ENCODE measurements at regions not wholly inside any gene's neighbourhood (a gene's known extent, or its start where the extent isn't known, plus 50 kb on each side); places are given as distances from the start of the nearest gene placed in this dataset.

DNA sequence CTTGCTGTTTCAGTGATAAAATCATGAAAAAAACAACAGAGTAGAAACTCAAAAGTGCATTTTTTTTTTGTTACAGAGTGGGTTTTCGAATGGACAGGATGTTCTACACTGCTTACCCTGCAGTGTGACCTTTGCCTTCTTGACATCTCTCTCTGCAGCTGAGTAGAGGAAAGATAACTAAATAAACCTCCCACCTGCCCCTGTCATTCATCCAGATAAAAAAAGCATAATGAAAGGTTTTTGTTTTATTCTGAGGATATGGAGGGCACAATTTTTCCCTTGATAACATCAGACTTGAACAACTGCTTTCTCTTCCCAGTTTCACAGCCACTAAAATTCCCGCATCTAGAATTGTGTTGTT is 193.6 kb upstream of the FOXQ1 start:
- no peak for DNase-seq (ENCODE audit: low read depth)

DNA sequence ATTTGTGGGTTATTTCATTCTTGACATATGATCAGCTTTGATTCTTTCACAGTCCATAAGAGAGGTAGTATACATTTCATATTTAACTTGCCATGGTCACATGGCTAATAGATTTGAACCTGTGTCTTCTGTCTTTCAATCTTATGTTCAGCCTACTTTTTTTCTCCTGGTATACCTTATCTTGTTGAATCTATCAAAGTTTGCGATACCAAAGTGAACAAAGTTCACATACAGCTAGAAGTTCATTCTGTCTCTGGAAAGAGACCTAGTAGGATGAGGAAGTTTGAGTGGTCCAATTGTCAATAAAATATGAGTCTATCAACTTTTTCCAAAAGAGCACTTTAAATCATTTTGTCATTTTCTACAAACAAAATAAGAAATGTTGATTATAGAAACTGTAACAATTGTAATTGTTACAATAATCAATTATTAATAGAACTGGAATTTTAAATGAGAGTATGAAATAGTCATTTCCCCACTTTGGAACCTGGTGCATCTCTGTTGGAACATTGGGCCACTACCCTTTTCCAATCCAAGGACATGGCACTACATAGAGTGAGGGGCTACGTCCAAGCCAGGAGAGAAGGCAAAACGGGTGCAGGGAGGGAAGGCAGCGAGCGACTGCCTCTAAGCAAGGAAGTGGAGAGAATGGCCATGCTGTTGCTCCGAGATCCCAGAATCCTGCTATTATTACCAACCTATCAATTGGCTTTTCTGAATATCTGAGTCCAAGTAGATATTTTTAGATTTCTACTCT is 194.2 kb upstream of the FOXQ1 start:
- DNase-seq (ENCODE audit: low read depth): no peak

DNA sequence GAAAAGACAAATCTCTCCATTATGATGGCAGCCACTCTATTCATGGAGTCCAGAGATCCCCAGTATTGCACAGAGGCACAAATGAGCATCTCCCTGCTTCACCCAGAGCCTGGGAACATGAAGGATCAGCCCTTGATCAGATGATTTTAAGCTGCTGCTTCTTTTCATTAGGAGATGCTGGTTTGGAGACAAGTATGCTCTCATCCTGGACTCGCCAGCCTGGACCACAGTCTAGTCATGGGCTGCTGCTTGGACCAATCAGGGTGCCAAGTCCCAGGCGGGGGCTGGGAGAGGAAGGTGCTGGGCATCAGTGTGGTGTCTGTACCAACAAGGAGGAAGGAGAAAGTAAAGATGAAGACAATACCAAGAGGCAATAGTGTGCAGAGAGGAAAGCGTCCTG is 195.7 kb upstream of the FOXQ1 start:
- no peak for DNase-seq (ENCODE audit: low read depth)

DNA sequence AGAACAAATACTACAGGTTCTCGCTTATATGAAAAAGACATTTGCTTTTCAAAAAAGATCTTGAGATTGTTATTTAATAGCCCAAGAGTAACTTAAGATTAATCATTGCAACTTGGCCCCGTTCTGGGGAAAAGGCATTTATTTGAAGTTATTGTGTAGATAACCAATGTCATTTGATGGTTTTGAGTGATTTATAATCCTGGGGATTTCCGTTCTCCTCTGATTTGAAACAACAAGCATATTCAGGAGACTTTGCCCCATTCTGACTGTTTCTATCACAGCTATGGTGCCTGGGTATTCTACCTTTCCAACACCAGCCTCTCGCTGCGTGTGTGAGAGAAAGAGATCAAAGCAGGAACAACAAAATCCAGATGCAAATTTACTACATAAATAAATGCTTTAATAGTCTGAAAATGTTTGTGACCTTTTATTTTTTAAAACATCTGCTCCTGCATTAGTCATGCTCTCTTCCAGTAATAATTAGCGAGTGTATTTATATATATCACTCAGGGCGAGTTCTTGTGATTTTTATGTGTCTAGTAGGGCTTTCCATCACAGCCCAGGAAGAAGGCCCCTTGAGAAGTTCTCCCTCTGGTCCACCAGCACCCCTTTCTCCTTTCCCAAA is 197.9 kb upstream of the FOXQ1 start:
- DNase-seq (ENCODE audit: low read depth): no peak

DNA sequence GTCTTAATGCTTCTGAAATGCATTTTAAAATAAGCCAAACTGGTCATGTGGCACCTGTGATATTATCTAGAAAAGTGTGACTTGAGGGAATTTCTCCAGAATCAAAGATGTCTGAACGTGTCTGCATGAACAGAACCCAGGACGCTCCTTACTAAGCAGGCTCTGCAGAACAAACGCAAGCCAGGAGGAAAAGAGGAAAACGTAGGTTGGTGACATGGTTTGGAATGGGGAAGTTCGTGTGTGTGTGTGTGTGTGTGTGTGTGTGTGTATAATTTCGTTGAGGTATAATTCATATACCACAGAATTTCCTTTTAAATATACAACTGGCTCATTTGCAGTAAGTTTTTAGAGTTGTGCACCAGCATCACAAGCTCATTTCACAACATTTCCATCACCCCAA is 200.5 kb upstream of the FOXQ1 start:
- DNase-seq (ENCODE audit: low read depth): no peak

DNA sequence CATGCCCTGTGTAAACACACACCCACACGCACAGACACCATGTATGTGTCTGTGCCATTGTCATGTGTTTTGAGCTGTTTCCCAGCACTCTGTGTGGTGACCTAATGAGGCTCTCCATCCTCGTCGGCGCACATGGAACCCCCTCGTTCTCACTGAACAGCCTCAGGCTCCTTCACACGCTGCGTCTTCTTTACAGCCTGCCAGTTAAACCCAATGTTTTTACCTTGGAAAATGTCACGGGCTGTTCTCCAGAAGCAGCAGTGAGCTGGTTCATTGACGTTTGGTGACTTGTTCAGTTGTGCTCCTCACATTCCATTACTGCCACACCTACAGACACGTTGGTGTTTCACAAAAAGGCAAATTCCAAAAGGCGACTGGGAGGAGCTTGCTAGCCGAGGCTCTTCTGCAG is 201.0 kb upstream of the FOXQ1 start:
- no peak for DNase-seq (ENCODE audit: low read depth)

DNA sequence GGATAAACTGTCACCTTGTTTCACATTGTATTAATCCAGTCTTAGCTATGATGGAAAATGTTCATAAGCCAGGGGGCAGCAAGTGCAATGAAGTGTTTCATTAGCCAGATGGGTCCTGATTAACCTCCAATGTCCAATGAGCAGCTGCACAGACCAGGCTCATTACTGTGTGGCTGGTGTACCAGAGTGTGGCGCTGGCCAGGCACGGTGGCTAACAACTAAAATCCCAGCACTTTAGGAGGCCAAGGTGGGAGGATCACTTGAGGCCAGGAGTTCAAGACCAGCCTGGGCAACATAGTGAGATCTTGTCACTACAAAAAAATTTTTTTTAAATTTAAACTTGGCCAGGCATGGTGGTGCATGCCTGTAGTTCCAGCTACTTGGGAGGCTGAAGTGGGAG is 201.7 kb upstream of the FOXQ1 start:
- no peak for DNase-seq (ENCODE audit: low read depth)

DNA sequence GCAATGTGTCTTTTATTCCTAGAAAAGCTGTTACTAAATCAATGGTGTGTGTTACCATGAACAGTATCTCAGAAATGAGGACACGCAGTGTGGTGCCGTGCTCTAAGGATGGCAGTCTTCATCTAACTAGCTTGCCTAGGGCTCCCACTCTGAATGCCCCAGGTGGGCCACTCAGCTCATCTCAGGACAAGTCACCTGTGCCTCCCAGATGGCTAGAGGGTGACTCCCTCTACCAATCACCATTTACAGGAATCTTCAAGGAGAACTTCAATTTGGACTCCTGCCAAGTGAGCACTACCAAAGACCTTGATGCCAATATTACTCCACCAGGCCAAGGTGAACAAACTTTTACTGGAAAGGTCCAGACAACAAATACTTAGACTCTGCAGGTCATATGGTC is 202.8 kb upstream of the FOXQ1 start:
- DNase-seq (ENCODE audit: low read depth): no peak

DNA sequence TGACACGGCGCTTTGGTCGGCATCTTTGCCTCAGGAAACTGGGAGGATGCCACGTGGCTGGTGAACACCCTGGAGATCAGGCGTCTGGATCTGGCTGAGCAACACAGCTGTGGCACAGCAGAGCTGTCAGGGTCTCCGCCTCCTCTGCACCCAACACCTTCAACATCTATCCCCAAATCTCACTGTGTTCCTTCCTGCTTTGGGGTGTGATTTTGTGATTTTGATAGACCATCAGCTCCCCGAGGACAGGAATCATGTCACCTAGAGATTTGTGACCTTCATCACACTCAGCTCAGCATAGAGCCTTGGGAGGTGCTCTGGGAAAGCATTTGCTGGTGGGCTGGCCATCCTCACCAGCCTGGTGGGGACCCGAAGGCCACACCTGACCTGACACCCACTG is 203.7 kb upstream of the FOXQ1 start:
- no peak for DNase-seq (ENCODE audit: low read depth)

DNA sequence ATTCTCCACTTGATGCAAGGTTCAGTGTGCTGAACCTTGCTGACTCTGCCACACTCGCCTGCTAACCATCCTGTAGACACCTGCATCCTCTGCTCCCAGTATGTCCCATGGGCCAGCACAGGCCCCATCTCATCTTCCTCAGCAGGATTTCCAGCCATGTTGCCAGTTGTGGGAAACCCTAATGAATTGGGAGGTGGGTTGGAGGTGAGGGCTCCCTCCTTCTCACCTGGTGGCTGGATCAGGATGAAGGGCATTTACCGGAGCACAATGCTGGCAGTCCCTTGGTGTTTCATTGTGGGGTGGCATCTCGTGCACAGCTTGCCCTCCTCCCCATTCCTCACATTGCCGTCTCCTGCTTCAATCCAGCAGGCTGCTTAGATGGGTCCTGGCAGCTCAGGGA is 204.3 kb upstream of the FOXQ1 start:
- DNase-seq (ENCODE audit: low read depth): no peak

DNA sequence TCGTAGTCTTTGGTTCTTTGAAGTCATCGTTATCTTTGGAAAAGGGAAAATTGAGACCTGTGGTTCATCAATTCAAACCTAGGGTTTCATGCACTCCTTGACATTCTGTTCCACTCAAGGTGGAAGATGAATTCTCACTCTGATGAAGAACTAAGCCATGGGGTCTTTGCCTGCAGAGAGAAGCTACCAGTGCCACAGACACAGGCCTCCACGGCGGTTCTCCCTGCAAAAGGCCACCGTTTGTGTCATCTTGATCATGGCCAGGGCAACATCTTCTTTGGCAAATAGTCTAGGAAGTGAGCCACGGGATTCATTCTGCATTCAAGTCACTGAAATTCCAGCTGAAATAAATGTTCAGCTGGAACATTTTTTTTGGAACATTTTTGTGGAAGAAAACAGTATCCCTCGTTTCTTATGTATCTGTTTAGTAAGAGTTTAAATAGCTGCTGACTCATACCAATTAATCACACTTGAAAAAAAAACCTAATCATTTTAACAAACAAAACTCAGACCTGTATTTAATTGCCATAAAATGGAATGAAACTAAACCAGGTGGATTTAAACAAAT is 206.0 kb upstream of the FOXQ1 start:
- DNase-seq (ENCODE audit: low read depth): no peak

DNA sequence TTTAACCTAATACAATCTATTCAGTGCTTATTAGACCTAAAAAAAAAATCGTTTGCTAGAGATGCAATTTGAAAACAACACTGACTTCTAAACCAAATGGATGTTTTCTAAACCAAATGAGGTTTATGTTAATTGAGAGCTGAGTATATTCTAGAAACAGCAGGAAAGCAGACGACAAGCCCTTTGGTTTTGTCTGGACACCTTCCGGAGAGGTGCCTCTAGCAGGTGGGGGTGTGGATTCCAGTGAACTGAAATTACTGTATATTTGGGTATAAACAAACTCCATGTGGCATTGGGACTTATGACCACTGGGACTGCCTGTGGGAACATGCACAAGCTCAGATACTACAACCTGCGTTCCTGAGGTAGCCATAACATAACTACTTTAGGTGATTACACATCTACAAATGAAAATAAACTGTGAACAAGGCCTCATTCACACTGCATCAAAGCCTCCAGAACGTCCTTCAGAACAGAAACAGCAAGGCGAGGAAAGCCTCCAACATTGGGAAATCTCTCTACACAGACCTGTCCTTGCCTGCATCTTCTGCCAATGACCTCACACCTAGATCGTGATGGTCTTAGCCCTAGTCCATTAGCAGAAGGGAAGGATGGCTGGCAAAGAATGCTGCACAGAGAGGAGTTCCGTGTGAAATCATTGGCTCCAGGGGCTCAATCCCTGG is 206.8 kb upstream of the FOXQ1 start:
- DNase-seq (ENCODE audit: low read depth): no peak

DNA sequence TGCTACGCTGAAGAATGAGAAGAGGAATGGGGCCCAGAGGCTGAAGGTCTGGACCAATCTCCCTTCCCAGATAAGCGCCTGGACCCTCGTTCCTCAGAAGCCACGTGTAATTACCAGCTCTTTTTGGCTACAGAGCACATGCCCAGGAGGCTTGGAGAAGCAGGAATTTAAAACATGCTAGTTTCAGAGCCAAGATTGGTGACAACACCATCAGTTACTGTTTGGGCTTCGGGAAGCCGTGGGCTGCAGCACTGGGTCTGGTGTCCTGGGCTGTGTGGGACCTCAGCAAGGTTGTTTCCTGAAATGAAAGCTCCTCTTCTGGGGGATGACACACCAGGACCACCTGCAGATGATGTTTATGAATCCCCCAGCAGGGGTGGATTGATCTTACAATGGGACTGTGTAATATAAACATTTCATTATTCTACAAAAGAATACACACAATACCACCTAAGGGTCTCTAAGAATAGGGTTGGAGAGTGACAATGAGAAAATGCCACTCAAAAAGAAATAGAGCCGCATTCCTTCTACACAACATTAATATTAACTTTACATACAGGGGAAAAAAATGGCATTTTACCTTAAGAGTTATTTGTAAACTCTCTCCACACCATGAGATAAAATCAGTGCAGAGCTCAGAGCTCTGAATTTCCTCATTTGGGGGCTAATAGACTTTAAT is 207.8 kb upstream of the FOXQ1 start:
- DNase-seq (ENCODE audit: low read depth): no peak

DNA sequence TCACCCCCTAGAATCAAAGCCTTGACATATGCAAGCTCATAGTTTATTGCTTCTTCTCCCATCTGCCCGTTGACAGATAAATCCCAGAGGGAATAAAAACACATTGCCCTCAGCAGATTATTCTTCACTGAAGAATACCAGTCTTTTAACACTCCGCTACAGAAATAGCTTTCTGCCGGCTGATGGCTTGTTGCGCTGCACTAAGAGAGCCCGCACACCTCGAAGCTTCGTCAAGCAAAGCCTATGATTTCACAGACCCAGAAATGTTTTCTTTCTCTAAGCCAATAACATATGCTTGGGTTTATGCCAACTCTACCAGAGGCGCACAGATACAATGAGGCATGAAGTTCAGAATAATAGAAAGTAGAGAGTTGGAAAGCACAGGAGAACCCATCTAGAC is 208.9 kb upstream of the FOXQ1 start:
- DNase-seq (ENCODE audit: low read depth): no peak

DNA sequence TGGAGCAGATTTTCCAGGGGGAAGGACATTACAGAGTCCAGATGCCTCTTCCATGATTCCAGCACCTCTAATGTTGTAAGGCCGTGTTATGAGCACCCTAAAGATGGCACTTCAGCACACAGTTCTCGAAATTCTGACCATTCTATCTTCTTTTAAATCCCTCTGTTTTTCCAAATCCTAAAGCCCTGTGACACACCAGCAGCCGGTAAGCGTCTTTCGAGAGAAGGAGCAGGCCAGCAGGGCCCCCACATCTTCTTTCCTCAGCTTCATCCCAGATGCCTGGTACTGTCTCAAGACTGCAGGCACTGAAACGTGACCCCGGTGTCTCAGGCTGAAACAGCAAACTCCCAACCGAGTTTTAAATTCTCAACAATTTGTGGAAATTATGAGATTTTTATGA is 211.6 kb upstream of the FOXQ1 start:
- no peak for DNase-seq (ENCODE audit: low read depth)

DNA sequence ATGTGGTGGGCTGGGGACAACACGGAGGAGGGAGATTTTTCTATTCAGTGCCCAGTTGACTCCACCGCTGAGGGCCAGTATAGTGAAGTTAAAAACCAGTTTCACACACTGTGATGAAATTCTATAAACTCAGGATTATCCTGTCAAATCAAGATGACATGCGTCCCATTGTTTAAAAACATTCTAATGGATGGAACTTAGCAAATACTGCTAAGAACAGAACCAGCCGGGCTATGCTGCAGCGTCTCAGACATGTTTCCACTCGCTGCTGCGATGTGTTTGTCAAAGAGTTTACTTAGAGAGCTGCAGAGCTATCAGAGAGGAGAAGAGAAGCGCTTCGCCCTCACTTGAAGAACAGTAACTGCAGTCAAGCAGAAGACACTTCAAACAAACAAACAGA is 212.6 kb upstream of the FOXQ1 start:
- no peak for DNase-seq (ENCODE audit: low read depth)

DNA sequence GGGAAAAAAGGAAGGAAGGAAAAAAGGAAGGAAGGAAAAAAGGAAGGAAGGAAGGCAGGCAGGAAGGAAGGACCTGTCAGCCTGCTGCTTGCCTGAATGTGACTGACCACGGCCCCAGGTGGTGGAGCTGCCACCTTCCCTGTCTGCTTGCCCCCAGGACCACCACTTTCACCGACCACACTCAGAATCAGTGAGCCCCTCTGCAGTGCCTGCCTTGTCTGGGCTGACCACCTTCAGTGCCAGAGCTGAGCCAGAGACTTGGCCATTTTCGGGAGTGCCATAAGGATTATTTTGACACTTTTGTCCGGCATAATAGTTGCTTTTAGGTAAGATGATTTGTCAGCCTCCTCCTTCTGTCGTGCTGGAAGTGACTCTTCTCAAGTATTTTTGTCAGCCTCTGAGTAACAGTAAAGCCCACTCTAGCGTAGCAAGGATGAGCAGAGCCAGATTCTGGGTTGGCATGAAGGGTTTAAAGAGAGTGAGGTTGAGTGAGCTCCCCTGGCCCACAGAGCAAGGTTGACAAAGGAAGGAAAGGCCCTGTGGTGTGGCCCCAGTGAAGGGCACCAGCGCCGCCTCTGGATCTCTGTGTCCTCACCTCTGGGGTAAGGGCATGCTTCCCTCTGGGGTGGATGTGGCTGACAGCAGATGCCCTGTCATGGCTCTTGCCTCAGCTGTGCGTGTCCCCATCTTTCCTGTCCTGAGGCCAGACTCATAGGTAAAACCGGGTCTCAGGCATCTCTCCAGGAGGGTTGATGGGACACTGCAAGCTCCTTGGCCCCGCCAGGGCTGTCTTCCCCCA is 214.7 kb upstream of the FOXQ1 start:
- DNase-seq (ENCODE audit: low read depth): no peak

DNA sequence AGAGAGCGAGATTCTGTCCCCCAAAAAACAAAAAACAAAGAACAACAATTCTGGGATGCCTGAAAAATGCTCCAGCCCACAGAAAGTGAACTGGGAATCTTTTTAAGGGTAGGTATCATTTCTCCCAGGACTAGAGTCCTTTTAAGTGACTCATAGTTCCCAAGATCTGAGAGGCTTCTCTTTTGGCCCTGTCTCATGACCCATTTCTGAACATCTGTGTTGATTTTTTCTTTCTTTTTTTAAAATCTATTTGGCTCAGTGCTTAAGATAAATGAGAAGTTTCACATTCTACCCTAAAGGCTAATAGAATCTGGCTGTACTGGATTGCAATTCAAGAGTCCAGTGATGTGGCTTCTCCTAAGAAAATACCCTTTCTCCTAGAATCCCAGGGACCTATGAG is 217.6 kb upstream of the FOXQ1 start:
- DNase-seq (ENCODE audit: low read depth): no peak

DNA sequence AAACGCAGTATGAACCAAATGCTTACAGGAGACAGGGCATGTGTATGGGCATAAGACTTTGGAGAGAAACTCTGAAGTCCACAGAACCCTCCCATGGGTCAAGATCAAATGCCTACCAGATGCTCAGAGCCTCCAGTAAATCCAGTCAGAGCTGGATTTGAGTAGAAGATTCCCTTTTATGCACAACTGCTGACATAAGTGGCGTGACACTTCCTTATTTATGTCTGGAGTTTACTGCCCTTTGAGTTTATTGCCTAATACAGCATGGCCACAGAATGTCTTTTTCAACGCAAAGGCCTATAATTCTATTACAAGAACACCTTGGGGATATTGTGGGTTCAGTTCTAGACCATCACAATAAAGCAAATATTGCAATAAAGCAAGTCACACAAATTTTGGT is 220.0 kb upstream of the FOXQ1 start:
- no peak for DNase-seq (ENCODE audit: low read depth)

DNA sequence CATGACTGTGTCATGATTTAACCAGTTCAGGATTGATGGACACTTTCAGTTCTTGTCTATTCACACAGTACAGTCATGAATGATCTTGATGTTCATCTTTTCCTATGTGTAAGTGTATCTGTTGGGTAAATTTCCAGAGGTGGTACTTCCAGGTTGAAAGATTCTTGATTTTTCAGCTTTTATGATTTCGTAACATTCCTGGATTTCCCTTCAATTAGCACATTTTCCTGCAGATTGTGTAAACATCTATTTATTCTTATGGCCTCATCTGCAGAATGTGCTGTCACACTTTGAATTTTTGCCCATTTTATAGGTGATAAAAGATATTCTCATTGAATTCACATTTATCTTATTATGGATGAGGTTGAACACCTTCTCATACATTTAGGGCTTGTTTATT is 222.0 kb upstream of the FOXQ1 start:
- no peak for DNase-seq (ENCODE audit: low read depth)

DNA sequence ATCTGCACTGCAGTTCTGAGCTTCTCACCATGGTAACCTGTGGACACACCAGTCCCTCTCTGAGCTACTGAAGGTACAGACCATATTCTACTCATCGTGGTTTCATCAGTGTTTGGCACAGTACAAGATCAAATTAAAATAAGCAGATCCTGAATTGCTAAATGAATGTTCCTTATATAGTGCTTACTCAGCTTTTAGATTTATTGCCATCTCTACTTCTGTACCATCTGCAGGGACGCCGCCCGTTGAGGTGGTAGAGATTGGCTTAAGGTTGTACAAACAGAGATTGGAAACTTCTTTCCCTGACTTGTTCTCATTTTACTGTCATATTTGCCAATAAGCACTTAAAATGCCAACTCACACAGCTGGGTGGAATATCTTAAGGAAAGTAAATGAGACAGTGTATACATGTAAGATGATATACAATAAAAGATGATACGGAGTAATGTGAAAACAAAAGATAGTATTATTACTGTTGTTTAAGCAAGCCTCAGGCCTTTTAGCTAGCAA is 223.4 kb upstream of the FOXQ1 start:
- DNase-seq (ENCODE audit: low read depth): no peak
